ENCODE measurements at regions not wholly inside any gene's neighbourhood (a gene's known extent, or its start where the extent isn't known, plus 50 kb on each side); places are given as distances from the start of the nearest gene placed in this dataset.

- H3K4me3 ChIP-seq (ENCODE audit: low read depth, low read length): no peak overlapping the region
- H3K36me3 ChIP-seq (ENCODE audit: control insufficient read depth, insufficient read depth, low read length): no peaks in the 10 kb centered on the region
- no peaks in the 10 kb centered on the region for H3K4me1 ChIP-seq (ENCODE audit: control insufficient read depth, insufficient read depth, low read length)
- no peak overlapping the region for H3K27ac ChIP-seq (ENCODE audit: low read depth, low read length)
- H3K9me3 ChIP-seq (ENCODE audit: control insufficient read depth, insufficient read depth, low read length): no peaks in the 10 kb centered on the region
- peak in 1 of 6 donors; percentile 27 for DNase-seq (ENCODE audit: low read depth in 4 of 6, low spot score in 6 of 6)
- H3K27me3 ChIP-seq (ENCODE audit: control insufficient read depth, insufficient read depth, low read length): no peaks in the 10 kb centered on the region
- WGBS (ENCODE audit: insufficient coverage): no CpG with 5 or more reads among the region's 1 CpG
These were observed 244.1 kb downstream of the ICOS start for GRCh38 chr2:204180649-204181048.

- 71% methylated on average over 1 of the region's 4 CpGs for WGBS (ENCODE audit: insufficient coverage)
- H3K27ac ChIP-seq (ENCODE audit: low read depth, low read length): no peak overlapping the region
- no peaks in the 10 kb centered on the region for H3K27me3 ChIP-seq (ENCODE audit: control insufficient read depth, insufficient read depth, low read length)
- DNase-seq (ENCODE audit: low read depth in 4 of 6, low spot score in 6 of 6): peak in 1 of 6 donors; percentile 83
- no peaks in the 10 kb centered on the region for H3K36me3 ChIP-seq (ENCODE audit: control insufficient read depth, insufficient read depth, low read length)
- no peak overlapping the region for H3K4me3 ChIP-seq (ENCODE audit: low read depth, low read length)
- H3K4me1 ChIP-seq (ENCODE audit: control insufficient read depth, insufficient read depth, low read length): no peaks in the 10 kb centered on the region
- no peaks in the 10 kb centered on the region for H3K9me3 ChIP-seq (ENCODE audit: control insufficient read depth, insufficient read depth, low read length)
These were observed 247.0 kb downstream of the ICOS start for GRCh38 chr2:204183608-204184007.

GRCh38 chr2:204184226-204184625 is 247.7 kb downstream of the ICOS start:
- Histone ChIP-seq H3K4me1 (ENCODE audit: control insufficient read depth, insufficient read depth, low read length) (no peaks in the 10 kb centered on the region), H3K27ac (ENCODE audit: low read depth, low read length) (no peak overlapping the region), H3K4me3 (ENCODE audit: low read depth, low read length) (no peak overlapping the region), H3K27me3 (ENCODE audit: control insufficient read depth, insufficient read depth, low read length) (no peaks in the 10 kb centered on the region), H3K36me3 (ENCODE audit: control insufficient read depth, insufficient read depth, low read length) (no peaks in the 10 kb centered on the region), H3K9me3 (ENCODE audit: control insufficient read depth, insufficient read depth, low read length) (no peaks in the 10 kb centered on the region)
- no peak for DNase-seq (ENCODE audit: low read depth in 4 of 6, low spot score in 6 of 6)
- WGBS (ENCODE audit: insufficient coverage): 0% methylated on average over 1 of the region's 4 CpGs

- no peaks in the 10 kb centered on the region for H3K27me3 ChIP-seq (ENCODE audit: control insufficient read depth, insufficient read depth, low read length)
- DNase-seq (ENCODE audit: low read depth in 4 of 6, low spot score in 6 of 6): no peak
- no peaks in the 10 kb centered on the region for H3K9me3 ChIP-seq (ENCODE audit: control insufficient read depth, insufficient read depth, low read length)
- no peaks in the 10 kb centered on the region for H3K36me3 ChIP-seq (ENCODE audit: control insufficient read depth, insufficient read depth, low read length)
- H3K4me3 ChIP-seq (ENCODE audit: low read depth, low read length): no peak overlapping the region
- no peaks in the 10 kb centered on the region for H3K4me1 ChIP-seq (ENCODE audit: control insufficient read depth, insufficient read depth, low read length)
- 92% methylated on average over 1 of the region's 4 CpGs for WGBS (ENCODE audit: insufficient coverage)
- H3K27ac ChIP-seq (ENCODE audit: low read depth, low read length): no peak overlapping the region
These were observed 250.9 kb downstream of the ICOS start for GRCh38 chr2:204187229-204188083.

- no peak for DNase-seq (ENCODE audit: low read depth in 4 of 6, low spot score in 6 of 6)
- no peaks in the 10 kb centered on the region for H3K9me3 ChIP-seq (ENCODE audit: control insufficient read depth, insufficient read depth, low read length)
- H3K4me1 ChIP-seq (ENCODE audit: control insufficient read depth, insufficient read depth, low read length): no peaks in the 10 kb centered on the region
- H3K27me3 ChIP-seq (ENCODE audit: control insufficient read depth, insufficient read depth, low read length): no peaks in the 10 kb centered on the region
- H3K27ac ChIP-seq (ENCODE audit: low read depth, low read length): no peak overlapping the region
- no peak overlapping the region for H3K4me3 ChIP-seq (ENCODE audit: low read depth, low read length)
- H3K36me3 ChIP-seq (ENCODE audit: control insufficient read depth, insufficient read depth, low read length): no peaks in the 10 kb centered on the region
These were observed 255.0 kb downstream of the ICOS start for GRCh38 chr2:204191574-204191973.

- no peaks in the 10 kb centered on the region for H3K36me3 ChIP-seq (ENCODE audit: control insufficient read depth, insufficient read depth, low read length)
- no peak overlapping the region for H3K4me3 ChIP-seq (ENCODE audit: low read depth, low read length)
- H3K9me3 ChIP-seq (ENCODE audit: control insufficient read depth, insufficient read depth, low read length): no peaks in the 10 kb centered on the region
- no peaks in the 10 kb centered on the region for H3K27me3 ChIP-seq (ENCODE audit: control insufficient read depth, insufficient read depth, low read length)
- WGBS (ENCODE audit: insufficient coverage): no CpG with 5 or more reads among the region's 4 CpGs
- peak in 1 of 6 donors; percentile 48 for DNase-seq (ENCODE audit: low read depth in 4 of 6, low spot score in 6 of 6)
- no peak overlapping the region for H3K27ac ChIP-seq (ENCODE audit: low read depth, low read length)
- no peaks in the 10 kb centered on the region for H3K4me1 ChIP-seq (ENCODE audit: control insufficient read depth, insufficient read depth, low read length)
These were observed 258.9 kb downstream of the ICOS start for GRCh38 chr2:204195498-204195897.

- Histone ChIP-seq H3K27me3 (ENCODE audit: control insufficient read depth, insufficient read depth, low read length) (no peaks in the 10 kb centered on the region), H3K9me3 (ENCODE audit: control insufficient read depth, insufficient read depth, low read length) (no peaks in the 10 kb centered on the region), H3K4me1 (ENCODE audit: control insufficient read depth, insufficient read depth, low read length) (no peaks in the 10 kb centered on the region), H3K27ac (ENCODE audit: low read depth, low read length) (no peak overlapping the region), H3K36me3 (ENCODE audit: control insufficient read depth, insufficient read depth, low read length) (no peaks in the 10 kb centered on the region), H3K4me3 (ENCODE audit: low read depth, low read length) (no peak overlapping the region)
- 8% methylated on average over 1 of the region's 5 CpGs for WGBS (ENCODE audit: insufficient coverage)
- DNase-seq (ENCODE audit: low read depth in 4 of 6, low spot score in 6 of 6): peak in 2 of 6 donors; percentile 75 to 85
These were observed 260.9 kb downstream of the ICOS start for GRCh38 chr2:204197336-204198005.

- Histone ChIP-seq H3K9me3 (ENCODE audit: control insufficient read depth, insufficient read depth, low read length) (no peaks in the 10 kb centered on the region), H3K36me3 (ENCODE audit: control insufficient read depth, insufficient read depth, low read length) (no peaks in the 10 kb centered on the region), H3K27ac (ENCODE audit: low read depth, low read length) (no peak overlapping the region), H3K4me1 (ENCODE audit: control insufficient read depth, insufficient read depth, low read length) (no peaks in the 10 kb centered on the region), H3K4me3 (ENCODE audit: low read depth, low read length) (no peak overlapping the region), H3K27me3 (ENCODE audit: control insufficient read depth, insufficient read depth, low read length) (no peaks in the 10 kb centered on the region)
- DNase-seq (ENCODE audit: low read depth in 4 of 6, low spot score in 6 of 6): no peak
- no CpG with 5 or more reads among the region's 3 CpGs for WGBS (ENCODE audit: insufficient coverage)
These were observed 262.8 kb downstream of the ICOS start for GRCh38 chr2:204199357-204199756.

GRCh38 chr2:204201507-204201906 is 264.9 kb downstream of the ICOS start:
- H3K27me3 ChIP-seq (ENCODE audit: control insufficient read depth, insufficient read depth, low read length): no peaks in the 10 kb centered on the region
- WGBS (ENCODE audit: insufficient coverage): 63% methylated on average over 2 of the region's 2 CpGs
- H3K9me3 ChIP-seq (ENCODE audit: control insufficient read depth, insufficient read depth, low read length): no peaks in the 10 kb centered on the region
- H3K27ac ChIP-seq (ENCODE audit: low read depth, low read length): no peak overlapping the region
- no peaks in the 10 kb centered on the region for H3K4me1 ChIP-seq (ENCODE audit: control insufficient read depth, insufficient read depth, low read length)
- DNase-seq (ENCODE audit: low read depth in 4 of 6, low spot score in 6 of 6): peak in 2 of 6 donors; percentile 38 to 71
- no peak overlapping the region for H3K4me3 ChIP-seq (ENCODE audit: low read depth, low read length)
- no peaks in the 10 kb centered on the region for H3K36me3 ChIP-seq (ENCODE audit: control insufficient read depth, insufficient read depth, low read length)

- no peaks in the 10 kb centered on the region for H3K36me3 ChIP-seq (ENCODE audit: control insufficient read depth, insufficient read depth, low read length)
- no peak for DNase-seq (ENCODE audit: low read depth in 4 of 6, low spot score in 6 of 6)
- no peaks in the 10 kb centered on the region for H3K4me1 ChIP-seq (ENCODE audit: control insufficient read depth, insufficient read depth, low read length)
- H3K4me3 ChIP-seq (ENCODE audit: low read depth, low read length): no peak overlapping the region
- no peaks in the 10 kb centered on the region for H3K27me3 ChIP-seq (ENCODE audit: control insufficient read depth, insufficient read depth, low read length)
- no peaks in the 10 kb centered on the region for H3K9me3 ChIP-seq (ENCODE audit: control insufficient read depth, insufficient read depth, low read length)
- H3K27ac ChIP-seq (ENCODE audit: low read depth, low read length): no peak overlapping the region
- WGBS (ENCODE audit: insufficient coverage): 75% methylated on average over 1 of the region's 1 CpG
These were observed 265.7 kb downstream of the ICOS start for GRCh38 chr2:204202253-204202652.

Measured in spinal cord (tissue), 9 donors.